Neural cell (in vitro differentiated cells): ENCODE measurements at regions not wholly inside any gene's neighbourhood (a gene's known extent, or its start where the extent isn't known, plus 50 kb on each side); places are given as distances from the start of the nearest gene placed in this dataset.

ENCODE experiments used
- H2AFZ ChIP-seq: fragments of 200-600, 300-800 bp; sonication (generic), shearing (Covaris generic); 2 replicates; pipeline ENCODE4 v1.6.0; 2014; ENCODE audit warnings: low read depth, mild to moderate bottlenecking, antibody characterized with exemption, low read length, moderate library complexity
- H3F3A ChIP-seq: fragments of 200-600 bp; shearing (Covaris generic); 2 replicates; pipeline ENCODE4 v1.6.1; 2016; ENCODE audit warnings: mild to moderate bottlenecking, moderate library complexity, mixed read lengths, antibody characterized with exemption, low read length; ENCODE audit not compliant: insufficient read depth, poor library complexity, severe bottlenecking
- H3K27ac ChIP-seq: fragments of 200-600, 300-800 bp; sonication (generic), shearing (Covaris generic); 2 replicates; pipeline ENCODE4 v1.5.1; 2014; ENCODE audit warnings: mild to moderate bottlenecking, low read length, moderate library complexity
- H3K27me3 ChIP-seq: fragments of 300-800, 200-600 bp; sonication (generic), shearing (Covaris generic); 2 replicates; pipeline ENCODE4 v1.6.0; 2014; ENCODE audit warnings: mild to moderate bottlenecking, low read depth, low read length, moderate library complexity; ENCODE audit not compliant: insufficient read depth
- H3K36me3 ChIP-seq: fragments of 300-800, 200-600 bp; sonication (generic), shearing (Covaris generic); 2 replicates; pipeline ENCODE4 v1.5.1; 2014; ENCODE audit warnings: mild to moderate bottlenecking, antibody characterized with exemption, low read length, moderate library complexity; ENCODE audit not compliant: insufficient read depth
- H3K4me2 ChIP-seq: fragments of 300-800, 200-600 bp; sonication (generic), shearing (Covaris generic); 2 replicates; pipeline ENCODE4 v1.6.0; 2014; ENCODE audit warnings: mild to moderate bottlenecking, low read length
- H3K4me3 ChIP-seq: fragments of 300-800, 200-600 bp; sonication (generic), shearing (Covaris generic); 2 replicates; pipeline ENCODE4 v1.5.1; 2014; ENCODE audit warnings: mild to moderate bottlenecking, low read length, moderate library complexity
- H3K79me2 ChIP-seq: fragments of 200-600 bp; shearing (Covaris generic); replicated peaks from 2 replicates; pipeline ENCODE4 v1.6.0; 2014; ENCODE audit warnings: mild to moderate bottlenecking, low read length, moderate library complexity; ENCODE audit not compliant: insufficient read depth
- H3K9ac ChIP-seq: fragments of 300-800, 200-600 bp; sonication (generic), shearing (Covaris generic); 2 replicates; pipeline ENCODE4 v1.6.1; 2016; ENCODE audit warnings: mild to moderate bottlenecking, low read length, mixed read lengths
- H3K9me2 ChIP-seq: fragments of 200-600 bp; shearing (Covaris generic); 2 replicates; pipeline ENCODE4 v1.6.1; 2016; ENCODE audit warnings: mild to moderate bottlenecking, low read length, mixed read lengths; ENCODE audit not compliant: insufficient read depth
- H3K9me3 ChIP-seq: fragments of 200-600, 300-800 bp; sonication (generic), shearing (Covaris generic); 2 replicates; pipeline ENCODE4 v1.6.1; 2016; ENCODE audit warnings: mild to moderate bottlenecking, mixed run types, low read length, moderate library complexity, mixed read lengths
- H4K20me1 ChIP-seq: fragments of 200-600 bp; shearing (Covaris generic); 2 replicates; pipeline ENCODE4 v1.6.1; 2016; ENCODE audit warnings: mild to moderate bottlenecking, mixed run types; ENCODE audit not compliant: insufficient read depth
- EP300 ChIP-seq: fragments of 450-650 bp; conservative IDR thresholded peaks from 2 replicates; pipeline ENCODE4 v1.6.1; 2014; ENCODE audit warnings: antibody characterized with exemption, mild to moderate bottlenecking, moderate library complexity; ENCODE audit not compliant: poor library complexity, severe bottlenecking
- EZH2 ChIP-seq: fragments of 200-600, 300-800 bp; shearing (Covaris generic), sonication (generic); IDR thresholded peaks from 2 replicates; pipeline ENCODE4 v1.6.1; 2014; ENCODE audit warnings: antibody characterized with exemption, low read length, borderline replicate concordance, mild to moderate bottlenecking; ENCODE audit not compliant: insufficient read depth, poor library complexity, severe bottlenecking
- MXI1 ChIP-seq: fragments of 450-650 bp; conservative IDR thresholded peaks from 2 replicates; pipeline ENCODE4 v1.6.1; 2014; ENCODE audit warnings: antibody characterized with exemption, mild to moderate bottlenecking; ENCODE audit not compliant: poor library complexity, severe bottlenecking
- POLR2AphosphoS5 ChIP-seq: IDR thresholded peaks from 2 replicates; pipeline ENCODE4 v1.6.1; 2012
- RAD21 ChIP-seq: fragments of 450-650 bp; conservative IDR thresholded peaks from 2 replicates; pipeline ENCODE4 v1.6.1; 2014; ENCODE audit warnings: antibody characterized with exemption, mild to moderate bottlenecking, moderate library complexity
- SMC3 ChIP-seq: fragments of 450-650 bp; conservative IDR thresholded peaks from 2 replicates; pipeline ENCODE4 v1.6.1; 2014; ENCODE audit warnings: antibody characterized with exemption, mild to moderate bottlenecking, moderate library complexity; ENCODE audit not compliant: poor library complexity
- TAF1 ChIP-seq: IDR thresholded peaks from 2 replicates; pipeline ENCODE4 v1.6.1; 2012; ENCODE audit warnings: low read depth
- TF ChIP-seq, protein P1 (sequence below): fragments of 450-650 bp; IDR thresholded peaks from 2 replicates; pipeline ENCODE4 v1.5.1; 2014; ENCODE audit warnings: antibody characterized with exemption, mild to moderate bottlenecking, moderate library complexity; ENCODE audit not compliant: poor library complexity, severe bottlenecking
- TF ChIP-seq, protein P2 (sequence below): IDR thresholded peaks from 2 replicates; pipeline ENCODE4 v1.6.1; 2012; ENCODE audit warnings: borderline replicate concordance

DNA sequence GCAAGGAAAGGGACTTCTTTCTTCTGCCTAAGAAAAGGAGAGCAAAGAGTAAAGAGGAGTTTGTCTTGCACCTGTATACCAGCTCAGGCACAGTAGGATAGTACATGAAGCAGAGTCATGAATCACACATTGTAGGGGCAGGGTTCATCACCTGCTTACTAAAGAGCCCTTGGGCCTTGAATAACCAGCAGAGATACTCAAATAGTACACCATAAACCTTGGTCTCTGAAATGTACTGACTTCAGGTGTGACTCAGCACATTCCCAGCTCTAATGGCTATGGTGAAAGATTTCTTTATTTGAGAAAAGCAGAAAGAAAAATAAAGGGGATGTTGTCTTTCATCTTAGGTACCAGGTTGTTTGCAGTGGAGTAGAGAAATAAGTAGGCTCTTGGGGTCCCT, 122.8 kb downstream of the KDM5D start:
- no peak overlapping the region for H3K27ac ChIP-seq
- TF ChIP-seq SMC3 (no peak), MXI1 (no peak), EP300 (no peak), EZH2 (no peak), POLR2AphosphoS5 (no peak), TAF1 (no peak), RAD21 (no peak)
- TF ChIP-seq, protein P1, sequence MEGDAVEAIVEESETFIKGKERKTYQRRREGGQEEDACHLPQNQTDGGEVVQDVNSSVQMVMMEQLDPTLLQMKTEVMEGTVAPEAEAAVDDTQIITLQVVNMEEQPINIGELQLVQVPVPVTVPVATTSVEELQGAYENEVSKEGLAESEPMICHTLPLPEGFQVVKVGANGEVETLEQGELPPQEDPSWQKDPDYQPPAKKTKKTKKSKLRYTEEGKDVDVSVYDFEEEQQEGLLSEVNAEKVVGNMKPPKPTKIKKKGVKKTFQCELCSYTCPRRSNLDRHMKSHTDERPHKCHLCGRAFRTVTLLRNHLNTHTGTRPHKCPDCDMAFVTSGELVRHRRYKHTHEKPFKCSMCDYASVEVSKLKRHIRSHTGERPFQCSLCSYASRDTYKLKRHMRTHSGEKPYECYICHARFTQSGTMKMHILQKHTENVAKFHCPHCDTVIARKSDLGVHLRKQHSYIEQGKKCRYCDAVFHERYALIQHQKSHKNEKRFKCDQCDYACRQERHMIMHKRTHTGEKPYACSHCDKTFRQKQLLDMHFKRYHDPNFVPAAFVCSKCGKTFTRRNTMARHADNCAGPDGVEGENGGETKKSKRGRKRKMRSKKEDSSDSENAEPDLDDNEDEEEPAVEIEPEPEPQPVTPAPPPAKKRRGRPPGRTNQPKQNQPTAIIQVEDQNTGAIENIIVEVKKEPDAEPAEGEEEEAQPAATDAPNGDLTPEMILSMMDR, result no peak
- TF ChIP-seq, protein P2, sequence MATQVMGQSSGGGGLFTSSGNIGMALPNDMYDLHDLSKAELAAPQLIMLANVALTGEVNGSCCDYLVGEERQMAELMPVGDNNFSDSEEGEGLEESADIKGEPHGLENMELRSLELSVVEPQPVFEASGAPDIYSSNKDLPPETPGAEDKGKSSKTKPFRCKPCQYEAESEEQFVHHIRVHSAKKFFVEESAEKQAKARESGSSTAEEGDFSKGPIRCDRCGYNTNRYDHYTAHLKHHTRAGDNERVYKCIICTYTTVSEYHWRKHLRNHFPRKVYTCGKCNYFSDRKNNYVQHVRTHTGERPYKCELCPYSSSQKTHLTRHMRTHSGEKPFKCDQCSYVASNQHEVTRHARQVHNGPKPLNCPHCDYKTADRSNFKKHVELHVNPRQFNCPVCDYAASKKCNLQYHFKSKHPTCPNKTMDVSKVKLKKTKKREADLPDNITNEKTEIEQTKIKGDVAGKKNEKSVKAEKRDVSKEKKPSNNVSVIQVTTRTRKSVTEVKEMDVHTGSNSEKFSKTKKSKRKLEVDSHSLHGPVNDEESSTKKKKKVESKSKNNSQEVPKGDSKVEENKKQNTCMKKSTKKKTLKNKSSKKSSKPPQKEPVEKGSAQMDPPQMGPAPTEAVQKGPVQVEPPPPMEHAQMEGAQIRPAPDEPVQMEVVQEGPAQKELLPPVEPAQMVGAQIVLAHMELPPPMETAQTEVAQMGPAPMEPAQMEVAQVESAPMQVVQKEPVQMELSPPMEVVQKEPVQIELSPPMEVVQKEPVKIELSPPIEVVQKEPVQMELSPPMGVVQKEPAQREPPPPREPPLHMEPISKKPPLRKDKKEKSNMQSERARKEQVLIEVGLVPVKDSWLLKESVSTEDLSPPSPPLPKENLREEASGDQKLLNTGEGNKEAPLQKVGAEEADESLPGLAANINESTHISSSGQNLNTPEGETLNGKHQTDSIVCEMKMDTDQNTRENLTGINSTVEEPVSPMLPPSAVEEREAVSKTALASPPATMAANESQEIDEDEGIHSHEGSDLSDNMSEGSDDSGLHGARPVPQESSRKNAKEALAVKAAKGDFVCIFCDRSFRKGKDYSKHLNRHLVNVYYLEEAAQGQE, result no peak
- no peaks in the 10 kb centered on the region for H3F3A ChIP-seq
- no peak overlapping the region for H3K4me3 ChIP-seq
- H3K9me3 ChIP-seq, result no peaks in the 10 kb centered on the region
- H4K20me1 ChIP-seq, result no peaks in the 10 kb centered on the region
- no peak overlapping the region for H3K4me2 ChIP-seq
- H3K79me2 ChIP-seq, result no peaks in the 10 kb centered on the region
- no peak overlapping the region for H2AFZ ChIP-seq
- no peaks in the 10 kb centered on the region for H3K27me3 ChIP-seq
- H3K9me2 ChIP-seq, result no peaks in the 10 kb centered on the region
- H3K9ac ChIP-seq, result no peak overlapping the region
- H3K36me3 ChIP-seq, result no peaks in the 10 kb centered on the region

DNA sequence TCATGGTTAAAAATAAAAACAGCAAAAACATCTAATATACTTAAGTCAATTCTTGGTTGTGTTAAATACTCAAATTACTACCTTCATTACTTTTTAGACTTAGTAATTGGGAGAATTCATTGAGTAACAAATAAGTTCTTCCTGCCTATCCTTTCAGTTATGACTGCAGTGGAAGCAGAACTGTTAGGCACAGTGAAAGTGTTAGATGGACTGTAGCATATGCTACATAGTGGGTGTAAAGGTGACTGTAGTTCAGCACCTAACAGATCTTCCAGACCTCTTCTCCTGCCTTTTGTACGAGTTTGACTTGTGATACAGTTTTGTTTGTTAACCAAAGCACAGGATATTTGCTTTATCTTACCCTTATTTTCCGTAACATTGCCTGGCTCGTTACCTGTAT, 143.4 kb downstream of the KDM5D start:
- H3K36me3 ChIP-seq, result no peaks in the 10 kb centered on the region
- no peaks in the 10 kb centered on the region for H3K27me3 ChIP-seq
- H3K4me2 ChIP-seq, result no peak overlapping the region
- H3K79me2 ChIP-seq, result no peaks in the 10 kb centered on the region
- H3K9me2 ChIP-seq, result no peaks in the 10 kb centered on the region
- H3K27ac ChIP-seq, result no peak overlapping the region
- no peaks in the 10 kb centered on the region for H3F3A ChIP-seq
- TF ChIP-seq MXI1 (no peak), RAD21 (no peak), POLR2AphosphoS5 (no peak), EZH2 (no peak), EP300 (no peak), SMC3 (no peak), TAF1 (no peak)
- TF ChIP-seq, protein P1, result no peak
- TF ChIP-seq, protein P2, result no peak
- H4K20me1 ChIP-seq, result no peaks in the 10 kb centered on the region
- no peak overlapping the region for H2AFZ ChIP-seq
- H3K4me3 ChIP-seq, result no peak overlapping the region
- no peaks in the 10 kb centered on the region for H3K9me3 ChIP-seq
- H3K9ac ChIP-seq, result no peak overlapping the region
